A549 (cell line): ENCODE measurements at regions not wholly inside any gene's neighbourhood (a gene's known extent, or its start where the extent isn't known, plus 50 kb on each side); places are given as distances from the start of the nearest gene placed in this dataset.

Experiments used
- CBX2 ChIP-seq: fragments of 200-600 bp; sonication (generic); IDR thresholded peaks from 2 replicates; pipeline ENCODE4 v1.6.1; 2016; ENCODE audit warnings: low read depth, mild to moderate bottlenecking, borderline replicate concordance
- EP300 ChIP-seq, 2 experiments: fragments of >200 bp; sonication (Bioruptor Twin); formaldehyde crosslinking; IDR thresholded peaks; 2 replicates in 1 of 2; 3 replicates in 1 of 2; pipeline ENCODE4 v1.6.1; 2016 to 2017
- HDAC2 ChIP-seq: fragments of 200-600 bp; sonication (generic); IDR thresholded peaks from 2 replicates; pipeline ENCODE4 v1.6.1; 2016
- MYC ChIP-seq: IDR thresholded peaks from 2 replicates; pipeline ENCODE4 v1.6.1; 2012; ENCODE audit warnings: mild to moderate bottlenecking, inconsistent platforms, low read length, improper control_type of control experiment, borderline replicate concordance
- NFE2L2 ChIP-seq: fragments of 150-350 bp; conservative IDR thresholded peaks from 2 replicates; pipeline ENCODE4 v1.6.1; 2014; ENCODE audit warnings: low read length
- NR3C1 ChIP-seq: fragments of >200 bp; sonication (Bioruptor Twin); formaldehyde crosslinking; IDR thresholded peaks from 3 replicates; pipeline ENCODE4 v1.6.1; 2017
- POLR2A ChIP-seq: IDR thresholded peaks from 2 replicates; pipeline ENCODE4 v1.6.1; 2012; ENCODE audit warnings: mild to moderate bottlenecking, low read length
- POLR2AphosphoS2 ChIP-seq: conservative IDR thresholded peaks from 2 replicates; pipeline ENCODE4 v1.6.1; 2012; ENCODE audit warnings: low read length, improper control_type of control experiment, inconsistent platforms
- RCOR1 ChIP-seq: fragments of 150-350 bp; IDR thresholded peaks from 2 replicates; pipeline ENCODE4 v1.6.1; 2014; ENCODE audit warnings: antibody characterized with exemption, low read length, low read depth
- TF ChIP-seq, protein P1 (sequence below): IDR thresholded peaks from 2 replicates; pipeline ENCODE4 v1.6.1; 2012
- TF ChIP-seq, protein P2 (sequence below): fragments of >200 bp; sonication (Bioruptor Twin); formaldehyde crosslinking; IDR thresholded peaks from 3 replicates; pipeline ENCODE4 v1.5.1; 2016
- TF ChIP-seq, protein P3 (sequence below): IDR thresholded peaks from 2 replicates; pipeline ENCODE4 v1.6.1; 2012; ENCODE audit warnings: low read depth, borderline replicate concordance
- TF ChIP-seq, protein P4 (sequence below): fragments of 200-600 bp; sonication (generic); IDR thresholded peaks from 2 replicates; pipeline ENCODE4 v1.6.1; 2016; ENCODE audit warnings: antibody characterized with exemption, mild to moderate bottlenecking, moderate library complexity
- TF ChIP-seq, protein P5 (sequence below): fragments of 150-350 bp; IDR thresholded peaks from 2 replicates; pipeline ENCODE4 v1.6.1; 2014; ENCODE audit warnings: low read depth, mild to moderate bottlenecking, low read length

DNA sequence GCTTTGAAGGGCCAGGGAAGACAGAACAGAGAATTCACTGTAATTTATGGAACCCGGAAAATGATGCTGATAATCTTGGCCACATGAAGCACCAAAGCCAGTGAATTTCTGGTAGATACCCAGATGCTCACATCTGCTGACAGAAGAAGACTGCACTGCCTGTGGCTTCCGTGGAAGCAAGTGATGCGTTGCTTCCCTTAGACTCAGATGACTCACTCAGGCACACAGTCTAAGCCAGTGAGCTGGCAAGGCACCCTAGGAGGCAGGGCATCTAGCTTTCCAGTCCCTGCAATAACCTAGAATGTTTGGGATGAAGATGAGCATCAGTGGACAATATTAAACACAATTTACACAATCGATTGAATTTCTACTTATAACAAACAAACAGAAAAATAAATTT lies 284.7 kb downstream of the CMPK2 start:
- TF ChIP-seq, protein P1, sequence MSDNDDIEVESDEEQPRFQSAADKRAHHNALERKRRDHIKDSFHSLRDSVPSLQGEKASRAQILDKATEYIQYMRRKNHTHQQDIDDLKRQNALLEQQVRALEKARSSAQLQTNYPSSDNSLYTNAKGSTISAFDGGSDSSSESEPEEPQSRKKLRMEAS = no peak
- TF ChIP-seq, protein P2, sequence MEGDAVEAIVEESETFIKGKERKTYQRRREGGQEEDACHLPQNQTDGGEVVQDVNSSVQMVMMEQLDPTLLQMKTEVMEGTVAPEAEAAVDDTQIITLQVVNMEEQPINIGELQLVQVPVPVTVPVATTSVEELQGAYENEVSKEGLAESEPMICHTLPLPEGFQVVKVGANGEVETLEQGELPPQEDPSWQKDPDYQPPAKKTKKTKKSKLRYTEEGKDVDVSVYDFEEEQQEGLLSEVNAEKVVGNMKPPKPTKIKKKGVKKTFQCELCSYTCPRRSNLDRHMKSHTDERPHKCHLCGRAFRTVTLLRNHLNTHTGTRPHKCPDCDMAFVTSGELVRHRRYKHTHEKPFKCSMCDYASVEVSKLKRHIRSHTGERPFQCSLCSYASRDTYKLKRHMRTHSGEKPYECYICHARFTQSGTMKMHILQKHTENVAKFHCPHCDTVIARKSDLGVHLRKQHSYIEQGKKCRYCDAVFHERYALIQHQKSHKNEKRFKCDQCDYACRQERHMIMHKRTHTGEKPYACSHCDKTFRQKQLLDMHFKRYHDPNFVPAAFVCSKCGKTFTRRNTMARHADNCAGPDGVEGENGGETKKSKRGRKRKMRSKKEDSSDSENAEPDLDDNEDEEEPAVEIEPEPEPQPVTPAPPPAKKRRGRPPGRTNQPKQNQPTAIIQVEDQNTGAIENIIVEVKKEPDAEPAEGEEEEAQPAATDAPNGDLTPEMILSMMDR = no peak
- TF ChIP-seq RCOR1 (no peak), POLR2AphosphoS2 (no peak), CBX2 (no peak), EP300 (IDR thresholded peaks at IDR 0.05) (no peak), MYC (no peak), POLR2A (no peak), NFE2L2 (no peak), HDAC2 (no peak), NR3C1 (no peak)
- TF ChIP-seq, protein P3, sequence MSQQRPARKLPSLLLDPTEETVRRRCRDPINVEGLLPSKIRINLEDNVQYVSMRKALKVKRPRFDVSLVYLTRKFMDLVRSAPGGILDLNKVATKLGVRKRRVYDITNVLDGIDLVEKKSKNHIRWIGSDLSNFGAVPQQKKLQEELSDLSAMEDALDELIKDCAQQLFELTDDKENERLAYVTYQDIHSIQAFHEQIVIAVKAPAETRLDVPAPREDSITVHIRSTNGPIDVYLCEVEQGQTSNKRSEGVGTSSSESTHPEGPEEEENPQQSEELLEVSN = no peak
- TF ChIP-seq, protein P4, sequence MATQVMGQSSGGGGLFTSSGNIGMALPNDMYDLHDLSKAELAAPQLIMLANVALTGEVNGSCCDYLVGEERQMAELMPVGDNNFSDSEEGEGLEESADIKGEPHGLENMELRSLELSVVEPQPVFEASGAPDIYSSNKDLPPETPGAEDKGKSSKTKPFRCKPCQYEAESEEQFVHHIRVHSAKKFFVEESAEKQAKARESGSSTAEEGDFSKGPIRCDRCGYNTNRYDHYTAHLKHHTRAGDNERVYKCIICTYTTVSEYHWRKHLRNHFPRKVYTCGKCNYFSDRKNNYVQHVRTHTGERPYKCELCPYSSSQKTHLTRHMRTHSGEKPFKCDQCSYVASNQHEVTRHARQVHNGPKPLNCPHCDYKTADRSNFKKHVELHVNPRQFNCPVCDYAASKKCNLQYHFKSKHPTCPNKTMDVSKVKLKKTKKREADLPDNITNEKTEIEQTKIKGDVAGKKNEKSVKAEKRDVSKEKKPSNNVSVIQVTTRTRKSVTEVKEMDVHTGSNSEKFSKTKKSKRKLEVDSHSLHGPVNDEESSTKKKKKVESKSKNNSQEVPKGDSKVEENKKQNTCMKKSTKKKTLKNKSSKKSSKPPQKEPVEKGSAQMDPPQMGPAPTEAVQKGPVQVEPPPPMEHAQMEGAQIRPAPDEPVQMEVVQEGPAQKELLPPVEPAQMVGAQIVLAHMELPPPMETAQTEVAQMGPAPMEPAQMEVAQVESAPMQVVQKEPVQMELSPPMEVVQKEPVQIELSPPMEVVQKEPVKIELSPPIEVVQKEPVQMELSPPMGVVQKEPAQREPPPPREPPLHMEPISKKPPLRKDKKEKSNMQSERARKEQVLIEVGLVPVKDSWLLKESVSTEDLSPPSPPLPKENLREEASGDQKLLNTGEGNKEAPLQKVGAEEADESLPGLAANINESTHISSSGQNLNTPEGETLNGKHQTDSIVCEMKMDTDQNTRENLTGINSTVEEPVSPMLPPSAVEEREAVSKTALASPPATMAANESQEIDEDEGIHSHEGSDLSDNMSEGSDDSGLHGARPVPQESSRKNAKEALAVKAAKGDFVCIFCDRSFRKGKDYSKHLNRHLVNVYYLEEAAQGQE = no peak
- TF ChIP-seq, protein P5, sequence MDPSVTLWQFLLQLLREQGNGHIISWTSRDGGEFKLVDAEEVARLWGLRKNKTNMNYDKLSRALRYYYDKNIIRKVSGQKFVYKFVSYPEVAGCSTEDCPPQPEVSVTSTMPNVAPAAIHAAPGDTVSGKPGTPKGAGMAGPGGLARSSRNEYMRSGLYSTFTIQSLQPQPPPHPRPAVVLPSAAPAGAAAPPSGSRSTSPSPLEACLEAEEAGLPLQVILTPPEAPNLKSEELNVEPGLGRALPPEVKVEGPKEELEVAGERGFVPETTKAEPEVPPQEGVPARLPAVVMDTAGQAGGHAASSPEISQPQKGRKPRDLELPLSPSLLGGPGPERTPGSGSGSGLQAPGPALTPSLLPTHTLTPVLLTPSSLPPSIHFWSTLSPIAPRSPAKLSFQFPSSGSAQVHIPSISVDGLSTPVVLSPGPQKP = no peak
